Neutrophil (primary cell): ENCODE measurements at regions not wholly inside any gene's neighbourhood (a gene's known extent, or its start where the extent isn't known, plus 50 kb on each side); places are given as distances from the start of the nearest gene placed in this dataset.

Source experiments
- H3K27ac ChIP-seq: fragments of 200-600 bp; sonication (generic); 2 replicates; pipeline ENCODE4 v1.5.1; 2016; ENCODE audit warnings: mild to moderate bottlenecking, moderate library complexity
- H3K27me3 ChIP-seq: fragments of 200-600 bp; sonication (generic); 2 replicates; pipeline ENCODE4 v1.6.0; 2016; ENCODE audit warnings: mild to moderate bottlenecking
- H3K36me3 ChIP-seq: fragments of 200-600 bp; sonication (generic); 2 replicates; pipeline ENCODE4 v1.5.1; 2017
- H3K4me1 ChIP-seq, 2 experiments: fragments of 200-600 bp in 1 of 2; sonication (generic) in 1 of 2; 1 replicate in 1 of 2; 2 replicates in 1 of 2; pipeline versions ENCODE4 v1.5.1 to v1.6.1; 2013 to 2016; ENCODE audit warnings: low read depth in 1 of 2, low read length in 1 of 2, mild to moderate bottlenecking in 1 of 2, moderate library complexity in 1 of 2; ENCODE audit not compliant: control insufficient read depth in 1 of 2, insufficient read depth in 1 of 2
- H3K4me3 ChIP-seq, 2 experiments: fragments of 200-600 bp in 1 of 2; sonication (generic) in 1 of 2; 1 replicate in 1 of 2; 2 replicates in 1 of 2; pipeline ENCODE4 v1.5.1; 2013 to 2016; ENCODE audit warnings: low read depth in 1 of 2, low read length in 1 of 2, mild to moderate bottlenecking in 1 of 2, moderate library complexity in 1 of 2
- H3K9me3 ChIP-seq: fragments of 200-600 bp; sonication (generic); 2 replicates; pipeline ENCODE4 v1.5.1; 2016
- CTCF ChIP-seq: fragments of 200-600 bp; sonication (generic); IDR thresholded peaks from 2 replicates; pipeline ENCODE4 v1.5.1; 2016; ENCODE audit warnings: antibody characterized with exemption

DNA sequence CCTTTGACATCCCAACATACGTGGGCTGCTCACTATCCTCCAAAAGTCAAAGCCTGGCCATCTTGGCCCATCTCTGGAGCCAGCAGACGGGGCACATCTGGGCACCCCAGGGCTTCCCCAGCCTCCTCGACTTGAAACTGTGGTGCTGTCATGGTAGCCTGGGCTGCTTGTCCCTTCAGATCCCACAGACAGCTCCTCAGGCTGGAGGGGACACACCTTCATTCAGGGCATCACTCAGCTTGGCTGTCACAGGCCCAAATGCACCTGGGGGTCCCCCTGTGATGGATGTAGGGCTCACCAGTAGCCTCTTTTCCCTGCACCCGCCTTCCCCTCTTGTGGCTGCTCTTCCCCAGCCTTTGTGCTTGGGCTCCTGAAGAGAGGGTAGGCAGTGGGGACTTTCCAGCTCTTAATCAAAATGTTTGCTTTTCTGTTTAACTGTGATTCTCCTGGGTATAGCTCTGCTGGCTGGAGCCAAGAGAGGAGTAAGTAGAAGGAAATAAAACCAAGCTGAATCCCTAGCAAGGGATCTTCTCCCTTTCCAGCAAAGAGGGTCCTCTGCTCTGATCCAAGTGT is 92.3 kb downstream of the GYPC start:
- Histone ChIP-seq H3K36me3 (no peaks in the 10 kb centered on the region), H3K27me3 (no peaks in the 10 kb centered on the region), H3K4me1 (peaks cover 6 to 8% of the 10 kb centered on the region in 2 experiments), H3K4me3 (no peak overlapping the region), H3K27ac (no peak overlapping the region), H3K9me3 (no peaks in the 10 kb centered on the region)
- TF ChIP-seq CTCF: no peak

DNA sequence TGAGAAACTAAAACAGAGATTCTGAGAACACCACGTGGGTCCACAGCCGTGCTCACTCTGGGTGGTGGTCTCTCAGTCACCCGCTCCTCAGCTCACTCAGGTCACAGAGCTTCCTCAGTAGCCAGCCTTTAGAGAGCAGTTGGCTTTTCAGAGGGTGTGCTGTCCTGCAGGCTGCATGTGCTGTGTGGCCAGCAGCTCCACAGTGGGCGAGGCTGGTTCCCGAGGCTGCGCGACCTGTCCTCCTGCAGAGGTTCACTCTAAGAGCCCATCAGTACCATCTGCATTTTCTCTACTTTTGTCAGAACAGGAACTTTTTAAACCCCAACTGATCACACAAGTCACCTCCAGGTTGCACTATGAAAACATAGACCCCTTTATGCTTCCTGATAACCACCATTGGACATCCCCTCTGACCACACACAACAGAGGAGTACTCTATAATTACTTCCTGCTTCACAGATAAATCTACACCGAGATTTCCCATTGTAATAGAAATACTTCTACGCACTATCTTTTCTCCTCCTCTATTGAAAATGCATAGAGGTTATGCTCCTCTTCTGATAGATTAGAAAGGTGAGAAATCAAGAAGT is 93.1 kb downstream of the GYPC start:
- Histone ChIP-seq H3K27ac (no peak overlapping the region), H3K27me3 (no peaks in the 10 kb centered on the region), H3K9me3 (no peaks in the 10 kb centered on the region), H3K4me3 (no peak overlapping the region), H3K36me3 (no peaks in the 10 kb centered on the region), H3K4me1 (peaks cover 6 to 8% of the 10 kb centered on the region in 2 experiments)
- no peak for TF ChIP-seq CTCF

DNA sequence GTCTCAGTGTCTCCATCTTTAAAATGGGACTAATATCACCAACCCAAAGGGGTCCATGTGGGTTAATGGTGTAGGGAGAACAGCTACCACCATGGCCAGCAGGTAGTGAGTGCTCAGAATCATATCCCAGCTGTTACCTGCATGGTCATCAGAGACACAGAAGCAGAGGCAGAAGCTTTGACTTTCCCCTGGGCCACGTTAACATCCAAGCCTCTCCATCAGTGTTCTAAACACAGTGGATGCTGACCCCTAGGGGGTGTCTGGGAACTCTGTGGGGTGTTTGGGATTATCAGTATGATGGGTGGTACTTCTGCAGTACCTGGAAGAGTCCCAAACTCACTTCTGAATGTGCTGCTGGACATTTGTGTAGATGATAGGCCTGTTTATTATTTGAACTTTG is 93.6 kb downstream of the GYPC start:
- no peak overlapping the region for H3K4me3 ChIP-seq
- TF ChIP-seq CTCF: no peak
- H3K36me3 ChIP-seq: no peaks in the 10 kb centered on the region
- peaks cover 6 to 8% of the 10 kb centered on the region in 2 experiments for H3K4me1 ChIP-seq
- no peaks in the 10 kb centered on the region for H3K27me3 ChIP-seq
- no peak overlapping the region for H3K27ac ChIP-seq
- no peaks in the 10 kb centered on the region for H3K9me3 ChIP-seq

DNA sequence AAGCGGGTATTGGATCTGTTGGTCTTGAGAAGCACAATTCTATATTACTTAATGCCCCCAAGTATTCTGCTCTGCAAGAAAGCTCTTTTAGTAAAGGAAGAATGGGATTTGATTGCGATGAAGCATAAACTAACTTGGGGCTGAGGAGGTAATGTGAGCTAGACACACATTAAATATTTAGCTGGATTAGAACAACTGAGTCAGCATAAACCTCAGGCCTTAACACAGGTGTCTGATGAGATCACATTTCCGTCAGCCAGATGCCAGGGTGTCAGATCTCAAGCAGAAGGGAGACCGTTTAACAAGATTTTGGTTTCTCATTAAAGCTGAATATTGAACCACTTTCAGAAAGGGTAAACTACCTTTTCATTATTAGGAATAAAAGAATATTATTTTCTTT is 94.5 kb downstream of the GYPC start:
- no peaks in the 10 kb centered on the region for H3K36me3 ChIP-seq
- TF ChIP-seq CTCF: no peak
- no peaks in the 10 kb centered on the region for H3K27me3 ChIP-seq

DNA sequence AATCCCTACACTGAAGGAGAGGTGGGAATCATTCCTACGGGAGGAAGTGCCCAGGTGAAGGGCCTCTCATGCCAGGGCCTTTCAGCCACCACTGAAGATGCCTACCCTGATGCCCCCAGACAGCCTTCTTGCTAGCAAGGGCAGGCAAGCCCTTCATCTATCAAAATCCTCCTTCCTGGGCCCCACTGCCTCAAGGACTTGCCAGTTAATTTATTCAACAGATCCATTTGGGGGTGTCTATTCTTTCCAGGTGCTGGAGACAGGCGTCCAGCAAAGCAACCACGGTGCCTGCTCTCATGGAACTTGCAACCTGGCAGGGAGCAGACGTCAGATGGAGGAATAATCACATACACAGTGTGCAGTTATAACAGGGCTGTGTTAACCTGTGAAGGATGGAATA is 95.5 kb downstream of the GYPC start:
- no peaks in the 10 kb centered on the region for H3K27me3 ChIP-seq
- H3K4me3 ChIP-seq: no peak overlapping the region
- no peak for TF ChIP-seq CTCF
- no peaks in the 10 kb centered on the region for H3K4me1 ChIP-seq
- no peak overlapping the region for H3K27ac ChIP-seq
- H3K9me3 ChIP-seq: no peaks in the 10 kb centered on the region
- no peaks in the 10 kb centered on the region for H3K36me3 ChIP-seq

More for the DNA sequence above, 94.5 kb downstream of the GYPC start:
- H3K27ac ChIP-seq: no peak overlapping the region
- no peak overlapping the region for H3K4me3 ChIP-seq
- H3K9me3 ChIP-seq: no peaks in the 10 kb centered on the region
- peaks cover 6 to 7% of the 10 kb centered on the region in 2 experiments for H3K4me1 ChIP-seq
